Stimulated activated CD4-positive, alpha-beta T cell treated with anti-CD3 and anti-CD28 coated beads, Interleukin-2, amount 100 ng/mL, for 4 hours (primary cell): ENCODE measurements at regions not wholly inside any gene's neighbourhood (a gene's known extent, or its start where the extent isn't known, plus 50 kb on each side); places are given as distances from the start of the nearest gene placed in this dataset.
"Not testable (repeated sequence)": the region's sequence is repeated elsewhere in the genome, so short reads cannot be mapped to it uniquely, and the experiment has no call there.

Source experiments
- DNase-seq: peaks from one replicate; pipeline ENCODE4 v3.0.0-alpha.2; 2020; ENCODE audit warnings: low read depth

- DNase-seq: no peak
These were observed 55.0 kb downstream of the FOXA2 start for GRCh38 chr20:22529150-22530019.

- DNase-seq: no peak
These were observed 57.8 kb downstream of the FOXA2 start for GRCh38 chr20:22526512-22527012.

GRCh38 chr20:22525821-22526220, 58.6 kb downstream of the FOXA2 start:
- DNase-seq: no peak

- no peak for DNase-seq
These were observed 59.1 kb downstream of the FOXA2 start for GRCh38 chr20:22525069-22525820.

GRCh38 chr20:22524393-22525015, 59.9 kb downstream of the FOXA2 start:
- DNase-seq: no peak

- DNase-seq: no peak
These were observed 60.6 kb downstream of the FOXA2 start for GRCh38 chr20:22523499-22524392.

GRCh38 chr20:22523128-22523498, 61.3 kb downstream of the FOXA2 start:
- no peak for DNase-seq

GRCh38 chr20:22522701-22523100, 61.7 kb downstream of the FOXA2 start:
- DNase-seq: no peak

GRCh38 chr20:22521940-22522339, 62.4 kb downstream of the FOXA2 start:
- not testable (repeated sequence) for DNase-seq

- DNase-seq: no peak
These were observed 64.0 kb downstream of the FOXA2 start for GRCh38 chr20:22520381-22520780.

- DNase-seq: no peak
These were observed 69.1 kb downstream of the FOXA2 start for GRCh38 chr20:22515264-22515663.

- DNase-seq: no peak
These were observed 70.8 kb downstream of the FOXA2 start for GRCh38 chr20:22513574-22513973.

GRCh38 chr20:22512911-22513489, 71.4 kb downstream of the FOXA2 start:
- no peak for DNase-seq

- no peak for DNase-seq
These were observed 72.1 kb downstream of the FOXA2 start for GRCh38 chr20:22511943-22512910.

- no peak for DNase-seq
These were observed 74.6 kb downstream of the FOXA2 start for GRCh38 chr20:22509843-22510147.

- no peak for DNase-seq
These were observed 75.1 kb downstream of the FOXA2 start for GRCh38 chr20:22509090-22509842.

- DNase-seq: no peak
These were observed 75.9 kb downstream of the FOXA2 start for GRCh38 chr20:22508426-22508825.

GRCh38 chr20:22507240-22507961, 77.0 kb downstream of the FOXA2 start:
- no peak for DNase-seq

- no peak for DNase-seq
These were observed 77.5 kb downstream of the FOXA2 start for GRCh38 chr20:22506827-22507226.
